ENCODE measurements at regions not wholly inside any gene's neighbourhood (a gene's known extent, or its start where the extent isn't known, plus 50 kb on each side); places are given as distances from the start of the nearest gene placed in this dataset.

- DNase-seq (no peak), ATAC-seq (no peak)
- CTCF ChIA-PET: interaction anchor here (1.2 kb wide), 1 partner anchor 19 kb away, joined by 5 read pairs; no protein-coding TSS in a partner anchor
- Mint-ChIP-seq H3K9me3 (no peaks in the 10 kb centered on the region), H3K4me3 (no peak overlapping the region), H3K27ac (no peak overlapping the region), H3K4me1 (ENCODE audit: low read depth) (peaks cover 58% of the 10 kb centered on the region), H3K36me3 (ENCODE audit: low read depth) (peaks cover 47% of the 10 kb centered on the region), H3K27me3 (no peaks in the 10 kb centered on the region)
- no peak for TF ChIP-seq CTCF (IDR thresholded peaks at IDR 0.05)
- intact Hi-C loops (cut with micrococcal nuclease): no loop called here
- POLR2A ChIA-PET: interaction anchor here (1.1 kb wide), 1 partner anchor 14 kb away, joined by 4 read pairs; no protein-coding TSS in a partner anchor
These were observed 582.3 kb upstream of the DIPK2B start for GRCh38 chrX:45783002-45783401.

- CTCF ChIA-PET: interaction anchor here (0.9 kb wide), 1 partner anchor 8 kb away, joined by 3 read pairs; no protein-coding TSS in a partner anchor
- intact Hi-C loops (cut with micrococcal nuclease): no loop called here
These were observed 581.4 kb upstream of the DIPK2B start for GRCh38 chrX:45781901-45782553.

GRCh38 chrX:45778616-45779015 lies 577.9 kb upstream of the DIPK2B start:
- peaks cover 78% of the 10 kb centered on the region for H3K4me1 Mint-ChIP-seq (ENCODE audit: low read depth)
- DNase-seq: no peak
- no peaks in the 10 kb centered on the region for H3K27me3 Mint-ChIP-seq
- no peak for TF ChIP-seq CTCF (IDR thresholded peaks at IDR 0.05)
- no peak for ATAC-seq
- ChIA-PET POLR2A (no interaction called here), CTCF (interaction anchor here (1.9 kb wide), 1 partner anchor 23 kb away, joined by 7 read pairs; no protein-coding TSS in a partner anchor)
- no peak overlapping the region for H3K27ac Mint-ChIP-seq
- H3K9me3 Mint-ChIP-seq: no peaks in the 10 kb centered on the region
- intact Hi-C loops (cut with micrococcal nuclease): no loop called here
- H3K36me3 Mint-ChIP-seq (ENCODE audit: low read depth): peaks cover 38% of the 10 kb centered on the region
- H3K4me3 Mint-ChIP-seq: no peak overlapping the region

More at GRCh38 chrX:45781901-45782553, 581.4 kb upstream of the DIPK2B start:
- no peaks in the 10 kb centered on the region for H3K9me3 Mint-ChIP-seq
- no peak for ATAC-seq
- DNase-seq: no peak
- POLR2A ChIA-PET: no interaction called here
- H3K27me3 Mint-ChIP-seq: no peaks in the 10 kb centered on the region
- H3K4me3 Mint-ChIP-seq: no peak overlapping the region
- TF ChIP-seq CTCF (IDR thresholded peaks at IDR 0.05): no peak
- H3K36me3 Mint-ChIP-seq (ENCODE audit: low read depth): peaks cover 48% of the 10 kb centered on the region
- no peak overlapping the region for H3K27ac Mint-ChIP-seq
- H3K4me1 Mint-ChIP-seq (ENCODE audit: low read depth): peaks cover 60% of the 10 kb centered on the region

- Mint-ChIP-seq H3K9me3 (no peaks in the 10 kb centered on the region), H3K4me1 (ENCODE audit: low read depth) (peaks cover 81% of the 10 kb centered on the region), H3K27ac (peak overlapping the region; percentile 41), H3K27me3 (no peaks in the 10 kb centered on the region), H3K36me3 (ENCODE audit: low read depth) (peaks cover 40% of the 10 kb centered on the region), H3K4me3 (no peak overlapping the region)
- intact Hi-C loops (cut with micrococcal nuclease): no loop called here
- DNase-seq (no peak), ATAC-seq (no peak)
- ChIA-PET POLR2A (no interaction called here), CTCF (interaction anchor here (1.9 kb wide), 1 partner anchor 24 kb away, joined by 7 read pairs; no protein-coding TSS in a partner anchor)
- no peak for TF ChIP-seq CTCF (IDR thresholded peaks at IDR 0.05)
These were observed 576.7 kb upstream of the DIPK2B start for GRCh38 chrX:45777366-45777765.

- ATAC-seq (no peak), DNase-seq (no peak)
- ChIA-PET CTCF (interaction anchor here (1.0 kb wide), 2 partner anchors 26 kb away, joined by 3 to 5 read pairs; no protein-coding TSS in a partner anchor), POLR2A (interaction anchor here (1.3 kb wide), 1 partner anchor 9 kb away, joined by 3 read pairs; no protein-coding TSS in a partner anchor)
- Mint-ChIP-seq H3K27ac (peak overlapping the region; percentile 34), H3K27me3 (no peaks in the 10 kb centered on the region), H3K36me3 (ENCODE audit: low read depth) (peaks cover 40% of the 10 kb centered on the region), H3K4me3 (no peak overlapping the region), H3K4me1 (ENCODE audit: low read depth) (peaks cover 86% of the 10 kb centered on the region), H3K9me3 (no peaks in the 10 kb centered on the region)
- TF ChIP-seq CTCF (IDR thresholded peaks at IDR 0.05): no peak
- intact Hi-C loops (cut with micrococcal nuclease): no loop called here
These were observed 574.8 kb upstream of the DIPK2B start for GRCh38 chrX:45775468-45775867.
